ENCODE measurements at regions not wholly inside any gene's neighbourhood (a gene's known extent, or its start where the extent isn't known, plus 50 kb on each side); places are given as distances from the start of the nearest gene placed in this dataset.
A peak's percentile ranks its signal among the peaks of the same experiment; 100 is the strongest.

- ATAC-seq = no peak
- Mint-ChIP-seq H3K9me3 (no peaks in the 10 kb centered on the region), H3K4me1 (no peaks in the 10 kb centered on the region), H3K27me3 (peaks cover 27% of the 10 kb centered on the region), H3K27ac (no peak overlapping the region), H3K36me3 (no peaks in the 10 kb centered on the region), H3K4me3 (no peak overlapping the region)
Measured at GRCh38 chr2:226155093-226155875, 644.3 kb downstream of the IRS1 start.

GRCh38 chr2:226154610-226155009, 645.0 kb downstream of the IRS1 start:
- Mint-ChIP-seq H3K27ac (no peak overlapping the region), H3K9me3 (no peaks in the 10 kb centered on the region), H3K36me3 (no peaks in the 10 kb centered on the region), H3K4me3 (no peak overlapping the region), H3K4me1 (no peaks in the 10 kb centered on the region), H3K27me3 (peaks cover 26% of the 10 kb centered on the region)
- ATAC-seq = no peak

GRCh38 chr2:226153553-226153952, 646.1 kb downstream of the IRS1 start:
- Mint-ChIP-seq H3K9me3 (no peaks in the 10 kb centered on the region), H3K4me1 (no peaks in the 10 kb centered on the region), H3K4me3 (no peak overlapping the region), H3K36me3 (no peaks in the 10 kb centered on the region), H3K27ac (no peak overlapping the region), H3K27me3 (peaks cover 15% of the 10 kb centered on the region)
- no peak for ATAC-seq

- Mint-ChIP-seq H3K27me3 (no peaks in the 10 kb centered on the region), H3K9me3 (no peaks in the 10 kb centered on the region), H3K36me3 (no peaks in the 10 kb centered on the region), H3K27ac (no peak overlapping the region), H3K4me1 (no peaks in the 10 kb centered on the region), H3K4me3 (no peak overlapping the region)
- no peak for ATAC-seq
Measured at GRCh38 chr2:226151157-226151556, 648.5 kb downstream of the IRS1 start.

DNA sequence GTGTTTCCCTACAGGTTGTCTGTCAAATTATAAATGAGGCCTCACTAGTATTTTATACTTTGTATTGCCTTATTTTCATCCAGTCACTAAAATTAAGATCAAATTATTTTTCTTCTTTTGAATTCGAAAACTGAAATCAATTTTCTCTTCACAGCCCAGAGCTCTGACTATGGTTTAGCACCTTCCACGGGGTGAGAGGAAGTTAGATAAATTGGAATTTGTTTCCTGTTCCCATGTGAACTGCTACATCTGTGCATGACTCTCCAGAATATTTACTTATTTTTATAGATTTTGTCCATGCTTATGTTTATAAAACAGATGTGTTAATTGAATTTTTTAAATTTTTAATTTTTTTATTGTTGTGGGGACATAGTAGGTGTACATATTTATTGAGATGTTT, 656.5 kb downstream of the IRS1 start:
- Mint-ChIP-seq H3K4me3 (no peak overlapping the region), H3K4me1 (no peaks in the 10 kb centered on the region), H3K27me3 (no peaks in the 10 kb centered on the region), H3K36me3 (no peaks in the 10 kb centered on the region), H3K9me3 (no peaks in the 10 kb centered on the region), H3K27ac (no peak overlapping the region)
- no peak for ATAC-seq

DNA sequence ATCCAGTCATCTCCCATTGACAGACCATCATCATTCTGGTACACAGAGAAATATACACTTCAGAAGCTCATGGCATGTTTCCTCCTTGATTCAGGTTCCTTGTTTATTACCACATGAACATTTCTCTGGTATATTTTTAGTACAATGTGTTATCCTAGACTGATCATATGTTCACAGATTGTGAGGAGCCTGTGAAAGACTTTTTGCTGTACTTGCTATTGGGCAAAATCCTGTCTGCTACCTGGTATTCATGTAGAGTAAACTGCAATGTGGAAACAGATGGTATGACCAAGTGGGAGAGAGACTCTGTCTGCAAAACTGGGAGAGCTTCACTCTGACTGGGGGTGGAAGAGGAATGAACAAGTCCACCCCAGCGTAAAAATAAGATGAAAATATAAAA, 657.2 kb downstream of the IRS1 start:
- no peak overlapping the region for H3K4me3 Mint-ChIP-seq
- ATAC-seq = no peak
- no peaks in the 10 kb centered on the region for H3K9me3 Mint-ChIP-seq
- no peaks in the 10 kb centered on the region for H3K27me3 Mint-ChIP-seq
- H3K27ac Mint-ChIP-seq = no peak overlapping the region
- H3K36me3 Mint-ChIP-seq = no peaks in the 10 kb centered on the region
- peaks cover 2% of the 10 kb centered on the region for H3K4me1 Mint-ChIP-seq

DNA sequence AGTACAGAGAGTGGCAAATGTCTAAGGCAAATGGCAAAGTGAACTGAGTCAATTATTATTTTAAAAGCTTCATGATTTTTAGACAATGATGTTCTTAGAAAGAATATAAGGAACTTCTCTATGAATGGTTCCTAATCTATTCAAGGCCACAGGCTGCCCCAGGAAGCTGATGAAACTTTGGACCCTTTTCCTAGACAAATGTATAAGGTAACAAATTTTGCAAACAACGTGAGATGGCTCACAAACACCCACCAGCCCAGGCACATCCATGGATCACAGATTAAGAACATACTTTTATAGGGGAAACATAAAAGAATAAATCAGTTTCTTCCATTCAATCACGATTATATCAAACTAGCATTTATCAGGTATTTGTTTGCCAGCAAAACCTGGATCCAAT, 659.0 kb downstream of the IRS1 start:
- no peaks in the 10 kb centered on the region for H3K9me3 Mint-ChIP-seq
- no peaks in the 10 kb centered on the region for H3K36me3 Mint-ChIP-seq
- no peak overlapping the region for H3K4me3 Mint-ChIP-seq

DNA sequence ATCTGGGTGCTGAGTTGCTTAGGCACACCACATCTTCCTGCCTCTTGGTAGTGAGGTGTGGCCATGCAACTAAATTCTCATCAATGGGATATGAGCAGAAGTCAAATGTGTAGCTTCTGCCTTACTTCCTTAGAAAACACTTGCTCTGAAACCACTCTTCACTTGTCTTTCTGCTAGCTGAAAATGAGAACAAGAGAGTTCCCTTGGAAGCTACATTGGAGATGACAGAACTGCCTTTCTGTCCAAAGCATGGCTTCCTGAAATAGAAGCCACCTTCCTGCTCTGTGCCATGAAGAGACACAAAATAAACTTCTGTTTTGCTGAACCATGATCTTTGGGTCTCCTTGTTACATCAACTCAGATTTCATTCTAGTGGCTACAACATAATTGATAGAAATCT, 659.9 kb downstream of the IRS1 start:
- Mint-ChIP-seq H3K36me3 (no peaks in the 10 kb centered on the region), H3K27ac (no peak overlapping the region), H3K4me3 (no peak overlapping the region), H3K27me3 (no peaks in the 10 kb centered on the region), H3K4me1 (peaks cover 15% of the 10 kb centered on the region), H3K9me3 (no peaks in the 10 kb centered on the region)
- no peak for ATAC-seq

More for the DNA sequence above, 659.0 kb downstream of the IRS1 start:
- Mint-ChIP-seq H3K27me3 (no peaks in the 10 kb centered on the region), H3K4me1 (peaks cover 15% of the 10 kb centered on the region), H3K27ac (no peak overlapping the region)
- no peak for ATAC-seq

GRCh38 chr2:226137201-226137811, 662.3 kb downstream of the IRS1 start:
- no peak overlapping the region for H3K27ac Mint-ChIP-seq
- peak; percentile 80 for ATAC-seq
- H3K4me1 Mint-ChIP-seq = peaks cover 15% of the 10 kb centered on the region

GRCh38 chr2:226136739-226137138, 662.9 kb downstream of the IRS1 start:
- H3K27me3 Mint-ChIP-seq = no peaks in the 10 kb centered on the region
- ATAC-seq = peak; percentile 82
- H3K27ac Mint-ChIP-seq = no peak overlapping the region
- H3K4me1 Mint-ChIP-seq = peaks cover 15% of the 10 kb centered on the region
- no peak overlapping the region for H3K4me3 Mint-ChIP-seq
- no peaks in the 10 kb centered on the region for H3K36me3 Mint-ChIP-seq
- H3K9me3 Mint-ChIP-seq = no peaks in the 10 kb centered on the region

More at GRCh38 chr2:226137201-226137811, 662.3 kb downstream of the IRS1 start:
- Mint-ChIP-seq H3K36me3 (no peaks in the 10 kb centered on the region), H3K9me3 (no peaks in the 10 kb centered on the region), H3K4me3 (no peak overlapping the region), H3K27me3 (no peaks in the 10 kb centered on the region)

DNA sequence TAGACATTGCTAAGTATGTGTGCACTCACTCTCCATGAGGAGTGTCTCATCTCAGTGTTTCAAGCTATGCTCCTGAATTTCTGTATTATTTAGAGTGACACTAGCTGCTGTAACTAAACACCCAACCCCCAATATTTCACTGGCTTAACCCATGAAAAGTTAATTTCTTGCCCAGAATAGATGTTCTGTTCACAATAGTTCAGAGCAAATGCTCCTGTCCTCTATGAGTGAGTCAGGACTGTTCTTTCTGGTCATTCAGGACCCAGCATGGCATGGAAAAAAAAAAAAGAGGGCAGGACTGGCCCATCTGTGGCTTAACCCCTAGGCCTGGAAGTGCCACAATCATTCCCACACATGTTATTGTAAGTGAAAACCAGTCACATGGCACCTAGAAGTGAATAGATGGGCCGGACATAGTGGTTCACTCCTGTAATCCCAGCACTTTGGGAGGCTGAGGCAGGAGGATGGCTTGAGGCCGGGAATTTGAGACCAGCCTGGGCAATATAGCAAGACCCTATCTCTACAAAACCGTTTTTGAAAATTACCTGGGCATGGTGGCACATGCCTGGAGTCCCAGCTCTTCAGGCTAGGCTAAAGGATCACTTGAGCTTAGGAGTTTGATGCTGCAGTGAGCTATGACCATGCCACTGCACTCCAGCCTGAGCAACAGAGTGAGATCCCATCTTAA, 663.6 kb downstream of the IRS1 start:
- Mint-ChIP-seq H3K27ac (no peak overlapping the region), H3K4me3 (no peak overlapping the region), H3K36me3 (no peaks in the 10 kb centered on the region), H3K9me3 (no peaks in the 10 kb centered on the region), H3K27me3 (no peaks in the 10 kb centered on the region), H3K4me1 (peaks cover 15% of the 10 kb centered on the region)
- ATAC-seq = no peak

- Mint-ChIP-seq H3K27me3 (peaks cover 3% of the 10 kb centered on the region), H3K9me3 (no peaks in the 10 kb centered on the region), H3K4me3 (no peak overlapping the region), H3K27ac (no peak overlapping the region), H3K4me1 (peaks cover 14% of the 10 kb centered on the region), H3K36me3 (no peaks in the 10 kb centered on the region)
- no peak for ATAC-seq
Measured at GRCh38 chr2:226132323-226133215, 667.1 kb downstream of the IRS1 start.

DNA sequence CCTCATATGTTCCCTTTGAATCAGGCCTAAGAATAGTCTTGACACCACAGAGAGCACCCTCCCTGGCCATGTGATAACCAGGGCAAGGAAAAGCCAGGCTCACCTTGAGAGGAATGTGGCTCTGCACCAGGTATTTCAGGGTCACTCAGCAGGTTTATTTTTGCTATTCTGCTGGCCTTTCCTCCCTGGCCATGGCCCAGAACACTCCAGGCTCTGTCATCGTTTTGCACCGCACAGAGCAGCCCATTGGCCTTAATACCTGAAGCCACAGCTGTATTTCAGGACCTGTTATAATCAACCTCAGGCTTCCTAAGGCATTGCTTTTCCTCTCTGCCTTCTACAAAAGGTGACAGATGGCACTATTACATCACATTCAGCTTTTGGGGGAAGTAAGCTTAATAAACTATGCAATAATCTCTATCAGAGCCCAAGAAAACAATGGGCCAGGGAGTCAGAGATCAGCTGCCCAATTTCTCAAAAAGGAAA, 668.3 kb downstream of the IRS1 start:
- ATAC-seq = no peak
- H3K36me3 Mint-ChIP-seq = no peaks in the 10 kb centered on the region
- peaks cover 9% of the 10 kb centered on the region for H3K27me3 Mint-ChIP-seq
- no peaks in the 10 kb centered on the region for H3K9me3 Mint-ChIP-seq
- H3K4me1 Mint-ChIP-seq = peaks cover 1% of the 10 kb centered on the region
- H3K4me3 Mint-ChIP-seq = no peak overlapping the region
- H3K27ac Mint-ChIP-seq = no peak overlapping the region

- Mint-ChIP-seq H3K4me1 (no peaks in the 10 kb centered on the region), H3K9me3 (no peaks in the 10 kb centered on the region), H3K36me3 (no peaks in the 10 kb centered on the region), H3K4me3 (no peak overlapping the region), H3K27ac (no peak overlapping the region), H3K27me3 (peaks cover 9% of the 10 kb centered on the region)
- no peak for ATAC-seq
Measured at GRCh38 chr2:226130192-226130591, 669.4 kb downstream of the IRS1 start.

GRCh38 chr2:226127682-226128081, 671.9 kb downstream of the IRS1 start:
- Mint-ChIP-seq H3K9me3 (no peaks in the 10 kb centered on the region), H3K27me3 (peaks cover 9% of the 10 kb centered on the region), H3K27ac (no peak overlapping the region), H3K4me3 (no peak overlapping the region), H3K4me1 (no peaks in the 10 kb centered on the region), H3K36me3 (no peaks in the 10 kb centered on the region)
- ATAC-seq = no peak
